ENCODE measurements at regions not wholly inside any gene's neighbourhood (a gene's known extent, or its start where the extent isn't known, plus 50 kb on each side); places are given as distances from the start of the nearest gene placed in this dataset.

GRCh38 chr9:107989544-107989943, 500.0 kb upstream of the KLF4 start:
- H3K9me3 ChIP-seq (ENCODE audit: control insufficient read depth, low read depth, low read length): no peaks in the 10 kb centered on the region
- no peak overlapping the region for H2BK15ac ChIP-seq (ENCODE audit: low read depth, low read length)
- no peak overlapping the region for H4K8ac ChIP-seq (replicated peaks; ENCODE audit: insufficient read length, low read depth, low read length)
- H2BK5ac ChIP-seq (ENCODE audit: insufficient read length, low read length): no peak overlapping the region
- no peak overlapping the region for H3K27ac Mint-ChIP-seq
- no peak overlapping the region for H3K18ac ChIP-seq (ENCODE audit: insufficient read length, low read depth, low read length)
- no peaks in the 10 kb centered on the region for H3K79me2 ChIP-seq (ENCODE audit: insufficient read depth, low read length)
- H2BK120ac ChIP-seq (ENCODE audit: low read depth, low read length, poor library complexity, severe bottlenecking): no peak overlapping the region
- H3K4me1 Mint-ChIP-seq: no peaks in the 10 kb centered on the region
- H3K23ac ChIP-seq (ENCODE audit: insufficient read length, low read depth, low read length): no peak overlapping the region
- H2BK12ac ChIP-seq (ENCODE audit: insufficient read length, low read depth, low read length): no peak overlapping the region
- no peak overlapping the region for H3T11ph ChIP-seq (ENCODE audit: low read length)
- no CpG with 5 or more reads among the region's 2 CpGs for WGBS (ENCODE audit: extremely low coverage, insufficient read length, low lambda C conversion rate)
- no peaks in the 10 kb centered on the region for H3K4me1 ChIP-seq (ENCODE audit: insufficient read depth, low read length)
- H3K9me3 Mint-ChIP-seq: no peaks in the 10 kb centered on the region; a peak in 2 of 5 replicates
- DNase-seq: no peak
- no peak overlapping the region for H3K27ac ChIP-seq (ENCODE audit: insufficient read length, low read depth, low read length)
- no peak overlapping the region for H3K4me2 ChIP-seq (ENCODE audit: insufficient read depth, insufficient read length, low read length)
- no peak overlapping the region for H3K4me3 Mint-ChIP-seq
- no peak overlapping the region for H4K91ac ChIP-seq (ENCODE audit: insufficient read length, low read depth, low read length)
- H2BK20ac ChIP-seq (ENCODE audit: low read depth, low read length, poor library complexity, severe bottlenecking): no peak overlapping the region
- H4K20me1 ChIP-seq (ENCODE audit: control insufficient read depth, insufficient read depth, insufficient read length): no peaks in the 10 kb centered on the region
- TF ChIP-seq, protein P1, sequence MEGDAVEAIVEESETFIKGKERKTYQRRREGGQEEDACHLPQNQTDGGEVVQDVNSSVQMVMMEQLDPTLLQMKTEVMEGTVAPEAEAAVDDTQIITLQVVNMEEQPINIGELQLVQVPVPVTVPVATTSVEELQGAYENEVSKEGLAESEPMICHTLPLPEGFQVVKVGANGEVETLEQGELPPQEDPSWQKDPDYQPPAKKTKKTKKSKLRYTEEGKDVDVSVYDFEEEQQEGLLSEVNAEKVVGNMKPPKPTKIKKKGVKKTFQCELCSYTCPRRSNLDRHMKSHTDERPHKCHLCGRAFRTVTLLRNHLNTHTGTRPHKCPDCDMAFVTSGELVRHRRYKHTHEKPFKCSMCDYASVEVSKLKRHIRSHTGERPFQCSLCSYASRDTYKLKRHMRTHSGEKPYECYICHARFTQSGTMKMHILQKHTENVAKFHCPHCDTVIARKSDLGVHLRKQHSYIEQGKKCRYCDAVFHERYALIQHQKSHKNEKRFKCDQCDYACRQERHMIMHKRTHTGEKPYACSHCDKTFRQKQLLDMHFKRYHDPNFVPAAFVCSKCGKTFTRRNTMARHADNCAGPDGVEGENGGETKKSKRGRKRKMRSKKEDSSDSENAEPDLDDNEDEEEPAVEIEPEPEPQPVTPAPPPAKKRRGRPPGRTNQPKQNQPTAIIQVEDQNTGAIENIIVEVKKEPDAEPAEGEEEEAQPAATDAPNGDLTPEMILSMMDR (conservative IDR thresholded peaks at IDR 0.05): no peak
- no peaks in the 10 kb centered on the region for H3K23me2 ChIP-seq (ENCODE audit: insufficient read length, low read depth, low read length, poor library complexity, severe bottlenecking)
- no peak overlapping the region for H3K56ac ChIP-seq (ENCODE audit: insufficient read length, low read depth, low read length)
- no peak overlapping the region for H2AFZ ChIP-seq (ENCODE audit: low read length)
- no peak overlapping the region for H4K5ac ChIP-seq (ENCODE audit: insufficient read length, low read depth, low read length)
- no peaks in the 10 kb centered on the region for H3K79me1 ChIP-seq (ENCODE audit: insufficient read depth, low read depth, low read length, poor library complexity, severe bottlenecking)
- no peaks in the 10 kb centered on the region; the same call in 1 of the 2 replicates for H3K27me3 Mint-ChIP-seq (ENCODE audit: low read depth)
- H3K36me3 Mint-ChIP-seq (ENCODE audit: insufficient read depth in 1 of 3, low read depth in 3 of 3): no peaks in the 10 kb centered on the region
- no peak overlapping the region for H2AK5ac ChIP-seq (ENCODE audit: insufficient read length, low read length)
- H3K27me3 ChIP-seq (ENCODE audit: insufficient read depth, low read length): no peaks in the 10 kb centered on the region
- H3K14ac ChIP-seq (ENCODE audit: insufficient read depth, low read length): no peak overlapping the region
- no peak overlapping the region for H3K4ac ChIP-seq (ENCODE audit: low read depth, low read length)
- no peak overlapping the region for H3K9ac ChIP-seq (ENCODE audit: extremely low read depth, insufficient read length, low read length)
